MM.1S (cell line): ENCODE measurements at regions not wholly inside any gene's neighbourhood (a gene's known extent, or its start where the extent isn't known, plus 50 kb on each side); places are given as distances from the start of the nearest gene placed in this dataset.

Experiments
- DNase-seq: peaks from one replicate; pipeline ENCODE4 v3.0.0-alpha.2; 2015
- H2AFZ ChIP-seq: fragments of 300-600 bp; sonication (generic); 2 replicates; pipeline ENCODE4 v1.6.0; 2016; ENCODE audit warnings: antibody characterized with exemption, low read length
- H3F3A ChIP-seq: fragments of 300-600 bp; sonication (generic); 2 replicates; pipeline ENCODE4 v1.6.1; 2016; ENCODE audit warnings: mild to moderate bottlenecking, antibody characterized with exemption, low read length, moderate library complexity, mixed read lengths; ENCODE audit not compliant: insufficient read depth
- H3K27ac ChIP-seq: fragments of 300-600 bp; sonication (generic); 2 replicates; pipeline ENCODE4 v1.5.1; 2016; ENCODE audit warnings: mild to moderate bottlenecking, low read length
- H3K27me3 ChIP-seq: fragments of 300-600 bp; sonication (generic); replicated peaks from 2 replicates; pipeline ENCODE4 v1.6.0; 2016; ENCODE audit warnings: low read length; ENCODE audit not compliant: insufficient read depth
- H3K36me3 ChIP-seq: fragments of 300-600 bp; sonication (generic); replicated peaks from 2 replicates; pipeline ENCODE4 v1.6.1; 2016; ENCODE audit warnings: mild to moderate bottlenecking, low read length, mixed read lengths; ENCODE audit not compliant: insufficient read depth
- H3K4me1 ChIP-seq: fragments of 300-600 bp; sonication (generic); 2 replicates; pipeline ENCODE4 v1.6.1; 2016; ENCODE audit warnings: low read length, mixed read lengths
- H3K4me2 ChIP-seq: fragments of 300-600 bp; sonication (generic); 2 replicates; pipeline ENCODE4 v1.6.0; 2016; ENCODE audit warnings: low read depth, low read length
- H3K4me3 ChIP-seq: fragments of 300-600 bp; sonication (generic); 2 replicates; pipeline ENCODE4 v1.5.1; 2016; ENCODE audit warnings: low read length, mixed read lengths
- H3K79me2 ChIP-seq: fragments of 300-600 bp; sonication (generic); 2 replicates; pipeline ENCODE4 v1.6.1; 2016; ENCODE audit warnings: mixed run types, low read length, mixed read lengths
- H3K9ac ChIP-seq: fragments of 300-600 bp; sonication (generic); 2 replicates; pipeline ENCODE4 v1.6.1; 2016; ENCODE audit warnings: low read length, mixed read lengths
- H3K9me2 ChIP-seq: fragments of 300-600 bp; sonication (generic); replicated peaks from 2 replicates; pipeline ENCODE4 v1.6.1; 2016; ENCODE audit warnings: mild to moderate bottlenecking, low read length, mixed read lengths; ENCODE audit not compliant: insufficient read depth
- H3K9me3 ChIP-seq: fragments of 300-600 bp; sonication (generic); replicated peaks from 2 replicates; pipeline ENCODE4 v1.6.1; 2016; ENCODE audit warnings: mild to moderate bottlenecking, low read length, mixed read lengths; ENCODE audit not compliant: insufficient read depth
- H4K20me1 ChIP-seq: fragments of 300-600 bp; sonication (generic); 2 replicates; pipeline ENCODE4 v1.6.1; 2016; ENCODE audit warnings: mild to moderate bottlenecking, low read length, moderate library complexity, mixed read lengths; ENCODE audit not compliant: insufficient read depth
- EZH2 ChIP-seq: fragments of 300-600 bp; sonication (generic); optimal IDR thresholded peaks from 2 replicates; pipeline ENCODE3; 2017; ENCODE audit warnings: low read depth, mild to moderate bottlenecking, antibody characterized with exemption, low read length, mixed read lengths
- EZH2phosphoT487 ChIP-seq: fragments of 300-600 bp; sonication (generic); IDR thresholded peaks from 2 replicates; pipeline ENCODE4 v1.6.1; 2018; ENCODE audit warnings: antibody characterized with exemption, low read length
- TF ChIP-seq, protein P1 (sequence below): fragments of 300-600 bp; sonication (generic); IDR thresholded peaks from 2 replicates; pipeline ENCODE4 v1.5.1; 2016; ENCODE audit warnings: antibody characterized with exemption, low read length, mixed read lengths

DNA sequence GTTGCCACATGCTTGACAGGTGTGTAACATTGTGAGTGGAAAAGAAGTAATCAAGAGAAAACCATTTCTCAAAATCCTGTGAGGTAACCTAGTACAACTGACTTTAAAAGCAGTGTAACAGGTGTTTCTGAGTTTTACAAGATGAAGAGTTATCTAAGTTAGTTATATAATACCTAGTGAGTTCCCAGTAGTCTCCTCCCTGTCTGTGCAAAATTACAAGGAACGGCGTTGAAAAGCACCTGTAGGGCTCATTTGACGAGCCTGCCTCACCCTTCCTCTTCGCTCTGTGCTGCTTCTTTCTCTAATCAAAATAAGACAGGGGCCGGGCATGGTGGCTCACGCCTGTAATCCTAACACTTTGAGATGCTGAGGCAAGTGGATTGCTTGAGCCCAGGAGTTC, 132.9 kb upstream of the SLC30A5 start:
- no peak overlapping the region for H2AFZ ChIP-seq
- H3K27me3 ChIP-seq = no peaks in the 10 kb centered on the region
- no peak overlapping the region for H3K27ac ChIP-seq
- TF ChIP-seq EZH2phosphoT487 (no peak), EZH2 (no peak)
- TF ChIP-seq, protein P1, sequence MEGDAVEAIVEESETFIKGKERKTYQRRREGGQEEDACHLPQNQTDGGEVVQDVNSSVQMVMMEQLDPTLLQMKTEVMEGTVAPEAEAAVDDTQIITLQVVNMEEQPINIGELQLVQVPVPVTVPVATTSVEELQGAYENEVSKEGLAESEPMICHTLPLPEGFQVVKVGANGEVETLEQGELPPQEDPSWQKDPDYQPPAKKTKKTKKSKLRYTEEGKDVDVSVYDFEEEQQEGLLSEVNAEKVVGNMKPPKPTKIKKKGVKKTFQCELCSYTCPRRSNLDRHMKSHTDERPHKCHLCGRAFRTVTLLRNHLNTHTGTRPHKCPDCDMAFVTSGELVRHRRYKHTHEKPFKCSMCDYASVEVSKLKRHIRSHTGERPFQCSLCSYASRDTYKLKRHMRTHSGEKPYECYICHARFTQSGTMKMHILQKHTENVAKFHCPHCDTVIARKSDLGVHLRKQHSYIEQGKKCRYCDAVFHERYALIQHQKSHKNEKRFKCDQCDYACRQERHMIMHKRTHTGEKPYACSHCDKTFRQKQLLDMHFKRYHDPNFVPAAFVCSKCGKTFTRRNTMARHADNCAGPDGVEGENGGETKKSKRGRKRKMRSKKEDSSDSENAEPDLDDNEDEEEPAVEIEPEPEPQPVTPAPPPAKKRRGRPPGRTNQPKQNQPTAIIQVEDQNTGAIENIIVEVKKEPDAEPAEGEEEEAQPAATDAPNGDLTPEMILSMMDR = no peak
- H3K9ac ChIP-seq = no peak overlapping the region
- no peaks in the 10 kb centered on the region for H3K9me3 ChIP-seq
- no peaks in the 10 kb centered on the region for H3F3A ChIP-seq
- H3K4me2 ChIP-seq = no peak overlapping the region
- no peaks in the 10 kb centered on the region for H3K9me2 ChIP-seq
- H3K36me3 ChIP-seq = no peaks in the 10 kb centered on the region
- no peak for DNase-seq
- H4K20me1 ChIP-seq = no peaks in the 10 kb centered on the region
- no peaks in the 10 kb centered on the region for H3K4me1 ChIP-seq
- H3K79me2 ChIP-seq = no peaks in the 10 kb centered on the region
- no peak overlapping the region for H3K4me3 ChIP-seq

DNA sequence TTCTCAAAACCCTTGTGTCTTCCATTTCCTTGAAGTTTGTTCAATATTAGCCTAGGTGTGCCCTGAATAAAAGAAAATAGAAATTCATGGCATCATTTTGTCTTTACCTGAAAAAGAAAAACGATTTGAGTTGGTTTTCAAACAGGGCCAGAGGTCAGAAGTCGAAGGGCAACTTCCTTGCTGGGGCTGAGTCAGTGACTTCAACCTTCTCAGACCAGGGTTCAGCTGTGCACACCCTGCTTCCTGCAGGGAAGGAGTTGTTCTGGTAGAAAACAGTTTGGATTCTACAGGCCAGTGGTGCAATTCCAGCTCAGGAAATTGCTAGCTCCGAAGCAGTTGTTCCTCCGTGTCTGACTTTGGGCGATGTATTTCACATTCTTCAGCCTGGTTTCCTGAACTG, 132.1 kb upstream of the SLC30A5 start:
- Histone ChIP-seq H3K27me3 (no peaks in the 10 kb centered on the region), H4K20me1 (no peaks in the 10 kb centered on the region), H3K79me2 (no peaks in the 10 kb centered on the region), H2AFZ (no peak overlapping the region), H3K36me3 (no peaks in the 10 kb centered on the region), H3K9ac (no peak overlapping the region), H3K4me1 (no peaks in the 10 kb centered on the region), H3K27ac (no peak overlapping the region), H3K4me2 (no peak overlapping the region), H3K9me3 (no peaks in the 10 kb centered on the region), H3K4me3 (no peak overlapping the region), H3F3A (no peaks in the 10 kb centered on the region), H3K9me2 (no peaks in the 10 kb centered on the region)
- TF ChIP-seq, protein P1 = no peak
- no peak for DNase-seq

DNA sequence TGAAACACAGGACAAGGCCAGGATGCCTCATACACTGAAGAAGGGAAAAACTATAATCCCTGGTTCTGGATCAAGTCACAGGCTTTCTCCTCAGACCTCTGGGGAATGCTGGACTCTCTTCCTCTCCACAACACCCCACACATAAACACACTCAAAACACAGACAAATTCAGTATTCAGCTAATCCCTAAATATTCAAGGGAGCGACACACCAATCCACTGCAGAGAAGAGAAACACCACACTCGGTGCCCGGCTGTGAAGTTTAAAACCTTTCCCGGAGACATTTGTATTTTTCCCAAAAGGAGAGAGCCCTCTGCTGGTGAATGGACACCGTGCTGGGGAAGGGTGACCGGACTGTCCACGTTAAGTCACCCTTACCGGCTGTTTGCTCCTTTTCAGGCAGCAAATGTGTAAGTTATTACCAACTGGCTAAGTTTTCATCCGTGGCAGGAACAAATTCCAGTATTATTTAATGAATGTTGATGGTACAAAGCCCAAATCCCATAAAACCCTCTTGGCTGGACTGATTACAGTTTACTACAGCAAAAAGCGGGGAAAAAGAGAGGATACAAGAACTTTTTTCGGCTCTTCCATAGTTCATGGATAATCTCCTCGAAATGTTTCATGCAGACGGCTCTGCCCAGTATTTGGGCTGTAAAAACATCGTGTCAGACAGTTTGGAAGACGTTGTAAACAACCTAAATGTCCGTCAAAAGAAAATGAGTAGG, 130.9 kb upstream of the SLC30A5 start:
- no peak overlapping the region for H3K27ac ChIP-seq
- H3K4me2 ChIP-seq = no peak overlapping the region
- no peaks in the 10 kb centered on the region for H3K9me2 ChIP-seq
- no peak overlapping the region for H3K9ac ChIP-seq
- DNase-seq = peak; percentile 9
- H2AFZ ChIP-seq = peak overlapping the region; percentile 30; the same call in 1 of the 2 replicates
- no peaks in the 10 kb centered on the region for H3K4me1 ChIP-seq
- H4K20me1 ChIP-seq = no peaks in the 10 kb centered on the region
- H3K9me3 ChIP-seq = no peaks in the 10 kb centered on the region
- H3K79me2 ChIP-seq = no peaks in the 10 kb centered on the region
- no peaks in the 10 kb centered on the region for H3K36me3 ChIP-seq
- no peaks in the 10 kb centered on the region for H3F3A ChIP-seq
- TF ChIP-seq EZH2 (no peak), EZH2phosphoT487 (no peak)
- TF ChIP-seq, protein P1 = peak; percentile 61
- no peak overlapping the region for H3K4me3 ChIP-seq
- no peaks in the 10 kb centered on the region for H3K27me3 ChIP-seq
